OCI-LY3 (cell line): ENCODE measurements at regions not wholly inside any gene's neighbourhood (a gene's known extent, or its start where the extent isn't known, plus 50 kb on each side); places are given as distances from the start of the nearest gene placed in this dataset.
A peak's percentile ranks its signal among the peaks of the same experiment; 100 is the strongest.
"Not testable (repeated sequence)": the region's sequence is repeated elsewhere in the genome, so short reads cannot be mapped to it uniquely, and the experiment has no call there.

ENCODE experiments used
- H2AFZ ChIP-seq: fragments of 200-600, 300-600 bp; shearing (Covaris generic); 2 replicates; pipeline ENCODE4 v1.6.0; 2014; ENCODE audit warnings: antibody characterized with exemption, low read depth, low read length
- H3K27ac ChIP-seq: fragments of 200-600, 300-600 bp; sonication (generic); 2 replicates; pipeline ENCODE4 v1.5.1; 2014; ENCODE audit warnings: mild to moderate bottlenecking, low read length, moderate library complexity, mixed read lengths
- H3K27me3 ChIP-seq: fragments of 200-600, 300-600 bp; sonication (generic); 2 replicates; pipeline ENCODE4 v1.6.1; 2014; ENCODE audit warnings: low read depth, low read length, mixed read lengths
- H3K36me3 ChIP-seq: fragments of 200-600, 300-600 bp; sonication (generic); replicated peaks from 2 replicates; pipeline ENCODE3; 2014; ENCODE audit warnings: low read depth, low read length, mixed read lengths
- H3K4me1 ChIP-seq: fragments of 300-600, 200-600 bp; sonication (generic); 2 replicates; pipeline ENCODE4 v1.6.1; 2014; ENCODE audit warnings: low read length, mixed read lengths
- H3K4me2 ChIP-seq: fragments of 200-600, 300-600 bp; sonication (generic); 2 replicates; pipeline ENCODE4 v1.6.1; 2014; ENCODE audit warnings: low read length, mixed read lengths
- H3K4me3 ChIP-seq: fragments of 300-600, 200-600 bp; sonication (generic); 2 replicates; pipeline ENCODE4 v1.5.1; 2014; ENCODE audit warnings: antibody characterized with exemption, mild to moderate bottlenecking, low read length, moderate library complexity
- H3K79me2 ChIP-seq: fragments of 300-600, 200-600 bp; shearing (Covaris generic); 2 replicates; pipeline ENCODE4 v1.6.1; 2014; ENCODE audit warnings: mild to moderate bottlenecking, low read length, mixed read lengths
- H3K9ac ChIP-seq: fragments of 300-600, 200-600 bp; shearing (Covaris generic); 2 replicates; pipeline ENCODE4 v1.6.0; 2014; ENCODE audit warnings: mild to moderate bottlenecking, low read length, moderate library complexity
- H3K9me3 ChIP-seq: fragments of 200-600, 300-600 bp; shearing (Covaris generic); 2 replicates; pipeline ENCODE4 v1.6.1; 2014; ENCODE audit warnings: low read length, mixed read lengths; ENCODE audit not compliant: insufficient read depth
- H4K20me1 ChIP-seq: fragments of 200-600, 300-600 bp; sonication (generic); 2 replicates; pipeline ENCODE4 v1.6.1; 2016; ENCODE audit warnings: low read length, mixed read lengths; ENCODE audit not compliant: insufficient read depth
- CTCF ChIP-seq: fragments of 200-600, 300-600 bp; sonication (generic); IDR thresholded peaks from 2 replicates; pipeline ENCODE4 v1.5.1; 2014; ENCODE audit warnings: antibody characterized with exemption, low read length, low read depth
- EZH2phosphoT487 ChIP-seq: fragments of 200-600 bp; shearing (Covaris generic); IDR thresholded peaks from 2 replicates; pipeline ENCODE4 v1.6.1; 2018; ENCODE audit warnings: antibody characterized with exemption, mixed run types, low read depth

GRCh38 chr11:38935941-38936340, 2337.9 kb upstream of the RAG2 start:
- Histone ChIP-seq H3K79me2 (no peaks in the 10 kb centered on the region), H2AFZ (no peak overlapping the region), H3K36me3 (no peaks in the 10 kb centered on the region), H3K27me3 (no peaks in the 10 kb centered on the region), H4K20me1 (no peaks in the 10 kb centered on the region), H3K9ac (no peak overlapping the region), H3K9me3 (peaks cover 2% of the 10 kb centered on the region; the same call in 1 of the 2 replicates), H3K27ac (no peak overlapping the region), H3K4me1 (no peaks in the 10 kb centered on the region), H3K4me3 (no peak overlapping the region), H3K4me2 (no peak overlapping the region)
- TF ChIP-seq CTCF (no peak), EZH2phosphoT487 (no peak)

- H3K4me3 ChIP-seq, result no peak overlapping the region
- H3K27ac ChIP-seq, result no peak overlapping the region
- TF ChIP-seq CTCF, result no peak
- TF ChIP-seq EZH2phosphoT487, result no peak
- H3K4me1 ChIP-seq, result no peaks in the 10 kb centered on the region
- no peaks in the 10 kb centered on the region for H3K79me2 ChIP-seq
- no peak overlapping the region for H2AFZ ChIP-seq
- H3K27me3 ChIP-seq, result no peaks in the 10 kb centered on the region
- H4K20me1 ChIP-seq, result no peaks in the 10 kb centered on the region
- H3K36me3 ChIP-seq, result no peaks in the 10 kb centered on the region
- H3K4me2 ChIP-seq, result no peak overlapping the region
- peaks cover 2% of the 10 kb centered on the region; the same call in 1 of the 2 replicates for H3K9me3 ChIP-seq
- H3K9ac ChIP-seq, result no peak overlapping the region
Observed at GRCh38 chr11:38927993-38928392, 2330.0 kb upstream of the RAG2 start.

- TF ChIP-seq CTCF, result no peak
- TF ChIP-seq EZH2phosphoT487, result no peak
- Histone ChIP-seq H3K27me3 (no peaks in the 10 kb centered on the region), H3K4me2 (no peak overlapping the region), H3K79me2 (no peaks in the 10 kb centered on the region), H3K27ac (no peak overlapping the region), H3K9me3 (no peaks in the 10 kb centered on the region), H3K9ac (no peak overlapping the region), H3K36me3 (no peaks in the 10 kb centered on the region), H4K20me1 (no peaks in the 10 kb centered on the region), H3K4me3 (no peak overlapping the region), H3K4me1 (no peaks in the 10 kb centered on the region), H2AFZ (no peak overlapping the region)
Observed at GRCh38 chr11:38924644-38925043, 2326.6 kb upstream of the RAG2 start.

GRCh38 chr11:38900211-38900610, 2302.2 kb upstream of the RAG2 start:
- H3K79me2 ChIP-seq, result no peaks in the 10 kb centered on the region
- no peaks in the 10 kb centered on the region for H3K4me1 ChIP-seq
- no peaks in the 10 kb centered on the region for H3K9me3 ChIP-seq
- TF ChIP-seq CTCF, result no peak
- no peak for TF ChIP-seq EZH2phosphoT487
- 0 out of 2 replicates have a peak overlapping the region, but pooled peaks have one; percentile 2 for H2AFZ ChIP-seq
- H4K20me1 ChIP-seq, result no peaks in the 10 kb centered on the region
- H3K27me3 ChIP-seq, result no peaks in the 10 kb centered on the region
- H3K4me3 ChIP-seq, result no peak overlapping the region
- no peak overlapping the region for H3K27ac ChIP-seq
- no peak overlapping the region for H3K4me2 ChIP-seq
- H3K9ac ChIP-seq, result no peak overlapping the region
- H3K36me3 ChIP-seq, result no peaks in the 10 kb centered on the region

- not testable (repeated sequence) for H2AFZ ChIP-seq, H3K9ac ChIP-seq, H3K27me3 ChIP-seq, H3K4me3 ChIP-seq, H3K4me2 ChIP-seq, H3K36me3 ChIP-seq, H3K79me2 ChIP-seq, H4K20me1 ChIP-seq, H3K9me3 ChIP-seq, H3K27ac ChIP-seq
- peaks cover 15% of the 10 kb centered on the region for H3K4me1 ChIP-seq
Observed at GRCh38 chr11:38894201-38894600, 2296.2 kb upstream of the RAG2 start.
